ENCODE measurements at regions not wholly inside any gene's neighbourhood (a gene's known extent, or its start where the extent isn't known, plus 50 kb on each side); places are given as distances from the start of the nearest gene placed in this dataset.
"Not testable (repeated sequence)": the region's sequence is repeated elsewhere in the genome, so short reads cannot be mapped to it uniquely, and the experiment has no call there.

GRCh38 chr3:27779176-27779575, 57.1 kb upstream of the EOMES start:
- no peak for DNase-seq (ENCODE audit: low read depth)

GRCh38 chr3:27789420-27789819, 67.3 kb upstream of the EOMES start:
- DNase-seq (ENCODE audit: low read depth), result no peak

- no peak for DNase-seq (ENCODE audit: low read depth)
Observed at GRCh38 chr3:27791956-27792355, 69.8 kb upstream of the EOMES start.

GRCh38 chr3:27792869-27793268, 70.7 kb upstream of the EOMES start:
- no peak for DNase-seq (ENCODE audit: low read depth)

GRCh38 chr3:27794211-27794610, 72.1 kb upstream of the EOMES start:
- no peak for DNase-seq (ENCODE audit: low read depth)

GRCh38 chr3:27796365-27796875, 74.3 kb upstream of the EOMES start:
- no peak for DNase-seq (ENCODE audit: low read depth)

GRCh38 chr3:27797773-27798172, 75.7 kb upstream of the EOMES start:
- no peak for DNase-seq (ENCODE audit: low read depth)

- no peak for DNase-seq (ENCODE audit: low read depth)
Observed at GRCh38 chr3:27800261-27800660, 78.1 kb upstream of the EOMES start.

- DNase-seq (ENCODE audit: low read depth), result no peak
Observed at GRCh38 chr3:27802425-27802824, 80.3 kb upstream of the EOMES start.

GRCh38 chr3:27802849-27803248, 80.7 kb upstream of the EOMES start:
- no peak for DNase-seq (ENCODE audit: low read depth)

- DNase-seq (ENCODE audit: low read depth), result no peak
Observed at GRCh38 chr3:27805282-27805681, 83.2 kb upstream of the EOMES start.

- DNase-seq (ENCODE audit: low read depth), result no peak
Observed at GRCh38 chr3:27813255-27813654, 91.1 kb upstream of the EOMES start.

GRCh38 chr3:27821609-27822008, 99.5 kb upstream of the EOMES start:
- DNase-seq (ENCODE audit: low read depth), result not testable (repeated sequence)

GRCh38 chr3:27824312-27825200, 102.4 kb upstream of the EOMES start:
- DNase-seq (ENCODE audit: low read depth), result no peak

- no peak for DNase-seq (ENCODE audit: low read depth)
Observed at GRCh38 chr3:27826448-27826847, 104.3 kb upstream of the EOMES start.

- no peak for DNase-seq (ENCODE audit: low read depth)
Observed at GRCh38 chr3:27827041-27827440, 104.9 kb upstream of the EOMES start.

- DNase-seq (ENCODE audit: low read depth), result no peak
Observed at GRCh38 chr3:27840807-27841594, 118.9 kb upstream of the EOMES start.

- no peak for DNase-seq (ENCODE audit: low read depth)
Observed at GRCh38 chr3:27844052-27844675, 122.0 kb upstream of the EOMES start.

- no peak for DNase-seq (ENCODE audit: low read depth)
Observed at GRCh38 chr3:27847697-27848096, 125.6 kb upstream of the EOMES start.

GRCh38 chr3:27848826-27849225, 126.7 kb upstream of the EOMES start:
- DNase-seq (ENCODE audit: low read depth), result no peak

GRCh38 chr3:27859821-27860220, 137.7 kb upstream of the EOMES start:
- DNase-seq (ENCODE audit: low read depth), result no peak

All from fibroblast of the conjunctiva (primary cell).